PC-3 (cell line): ENCODE measurements at regions not wholly inside any gene's neighbourhood (a gene's known extent, or its start where the extent isn't known, plus 50 kb on each side); places are given as distances from the start of the nearest gene placed in this dataset.

Experiments
- ATAC-seq: fragments of 200-7000 bp; cut with Tn5 transposase; 2 replicates; pipeline ENCODE4 v1.9.1; 2020; ENCODE audit warnings: mild to moderate bottlenecking, moderate library complexity
- BruUV-seq: library from RNA; stranded (reverse); fragments of 400-500 nt; replicated peaks from 2 replicates; lab custom pipeline; 2021; lab: Mats Ljungman, UMichigan
- CTCF ChIA-PET: fragments of 300-600 bp; sonication (Branson Sonifier 250); formaldehyde crosslinking; loops from one replicate; lab custom pipeline; 2022; ENCODE audit warnings: antibody characterized with exemption; lab: Charles Lee
- POLR2A ChIA-PET: fragments of 300-600 bp; sonication (Branson Sonifier 250); formaldehyde crosslinking; loops from one replicate; lab custom pipeline; 2022; ENCODE audit warnings: antibody characterized with exemption; ENCODE audit not compliant: unreplicated experiment; lab: Charles Lee
- DNase-seq: peaks from one replicate; pipeline ENCODE4 v3.0.0-alpha.2; 2015
- H2AFZ ChIP-seq: fragments of 300-600 bp; sonication (generic); 2 replicates; pipeline ENCODE4 v1.6.0; 2016; ENCODE audit warnings: antibody characterized with exemption, low read length
- H3F3A ChIP-seq: fragments of 300-600 bp; sonication (generic); one replicate; pipeline ENCODE4 v1.6.0; 2017; ENCODE audit warnings: antibody characterized with exemption, low read length, control low read depth, mild to moderate bottlenecking; ENCODE audit not compliant: unreplicated experiment
- H3K27ac ChIP-seq: fragments of 300-600 bp; sonication (generic); 2 replicates; pipeline ENCODE4 v1.5.1; 2016; ENCODE audit warnings: mild to moderate bottlenecking, low read length
- H3K27me3 ChIP-seq: fragments of 300-600 bp; sonication (generic); 2 replicates; pipeline ENCODE4 v1.6.1; 2016; ENCODE audit warnings: low read length, mixed read lengths
- H3K36me3 ChIP-seq: fragments of 300-600 bp; sonication (generic); 2 replicates; pipeline ENCODE4 v1.6.1; 2016; ENCODE audit warnings: low read depth, mixed run types, low read length, mixed read lengths
- H3K4me1 ChIP-seq: fragments of 300-600 bp; sonication (generic); 2 replicates; pipeline ENCODE4 v1.5.1; 2016; ENCODE audit warnings: low read length; ENCODE audit not compliant: insufficient read depth
- H3K4me2 ChIP-seq: fragments of 300-600 bp; sonication (generic); 2 replicates; pipeline ENCODE4 v1.6.0; 2016; ENCODE audit warnings: low read length
- H3K4me3 ChIP-seq: fragments of 300-600 bp; sonication (generic); 2 replicates; pipeline ENCODE4 v1.5.1; 2016; ENCODE audit warnings: mild to moderate bottlenecking, low read length, mixed read lengths
- H3K79me2 ChIP-seq: fragments of 300-600 bp; sonication (generic); 2 replicates; pipeline ENCODE4 v1.6.1; 2017; ENCODE audit warnings: low read length, mixed read lengths
- H3K9ac ChIP-seq: fragments of 300-600 bp; sonication (generic); 2 replicates; pipeline ENCODE4 v1.6.0; 2016; ENCODE audit warnings: mild to moderate bottlenecking, low read length
- H3K9me2 ChIP-seq: fragments of 300-600 bp; sonication (generic); replicated peaks from 2 replicates; pipeline ENCODE4 v1.6.1; 2016; ENCODE audit warnings: mixed run types, low read length, mixed read lengths
- H3K9me3 ChIP-seq: fragments of 300-600 bp; sonication (generic); 2 replicates; pipeline ENCODE4 v1.6.1; 2016; ENCODE audit warnings: low read length, mixed read lengths
- H4K20me1 ChIP-seq: fragments of 300-600 bp; sonication (generic); 2 replicates; pipeline ENCODE4 v1.6.1; 2016; ENCODE audit warnings: low read length, mixed read lengths
- EZH2 ChIP-seq: fragments of 300-600 bp; sonication (generic); IDR thresholded peaks from one replicate; pipeline ENCODE4 v1.6.1; 2017; ENCODE audit warnings: antibody characterized with exemption, mild to moderate bottlenecking, low read length; ENCODE audit not compliant: unreplicated experiment
- EZH2phosphoT487 ChIP-seq: fragments of 300-600 bp; sonication (generic); IDR thresholded peaks from 2 replicates; pipeline ENCODE4 v1.6.1; 2018; ENCODE audit warnings: mild to moderate bottlenecking, antibody characterized with exemption, low read length, borderline replicate concordance
- intact Hi-C: fragments of 100-400 bp; cut with micrococcal nuclease; formaldehyde crosslinking; loops from 2 replicates; pipeline ENCODE4 v1.9.0; 2023
- TF ChIP-seq, protein P1 (sequence below): fragments of 300-600 bp; sonication (generic); conservative IDR thresholded peaks from 2 replicates; pipeline ENCODE4 v1.5.1; 2017; ENCODE audit warnings: antibody characterized with exemption, low read depth, mild to moderate bottlenecking, low read length

DNA sequence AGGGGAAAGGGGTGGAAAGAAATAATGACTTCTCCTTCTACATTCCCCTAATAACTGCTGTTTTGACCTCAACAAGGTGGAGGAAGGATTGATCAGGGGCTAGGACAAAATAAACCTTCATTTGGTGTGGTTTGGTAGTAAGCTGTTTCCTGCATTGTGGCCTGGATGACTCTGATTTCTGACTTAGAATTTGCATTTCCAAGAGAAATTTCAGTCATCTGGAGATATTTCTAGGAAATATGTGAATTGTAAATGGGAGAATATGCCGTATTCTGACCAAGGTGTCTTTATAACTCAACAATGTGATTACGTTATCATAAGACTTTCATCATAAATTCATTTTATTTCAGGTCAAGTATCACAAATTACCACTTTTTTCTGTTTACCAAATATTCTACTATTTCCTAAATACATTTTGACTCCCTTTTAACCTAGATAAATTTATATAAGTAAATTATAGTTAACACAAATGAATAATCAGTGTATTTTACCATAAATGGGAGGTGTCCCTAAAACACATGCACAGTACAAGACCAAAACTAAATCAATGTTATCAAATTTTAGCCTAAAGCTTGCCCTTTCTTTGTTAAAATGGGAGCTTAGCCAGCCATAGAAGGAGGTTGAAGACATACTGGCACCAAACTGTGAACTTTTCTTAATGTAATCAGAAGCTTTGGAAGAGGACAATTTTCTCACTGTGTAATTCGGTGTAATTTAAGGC is 828.8 kb downstream of the TMTC2 start:
- H3K9me3 ChIP-seq: no peaks in the 10 kb centered on the region
- intact Hi-C loops: no loop called here
- H3K27me3 ChIP-seq: no peaks in the 10 kb centered on the region
- ChIA-PET POLR2A (no interaction called here), CTCF (no interaction called here)
- ATAC-seq (no peak), DNase-seq (no peak)
- H3K79me2 ChIP-seq: no peaks in the 10 kb centered on the region
- BruUV-seq: no TSS peak
- TF ChIP-seq EZH2: no peak
- TF ChIP-seq, protein P1, sequence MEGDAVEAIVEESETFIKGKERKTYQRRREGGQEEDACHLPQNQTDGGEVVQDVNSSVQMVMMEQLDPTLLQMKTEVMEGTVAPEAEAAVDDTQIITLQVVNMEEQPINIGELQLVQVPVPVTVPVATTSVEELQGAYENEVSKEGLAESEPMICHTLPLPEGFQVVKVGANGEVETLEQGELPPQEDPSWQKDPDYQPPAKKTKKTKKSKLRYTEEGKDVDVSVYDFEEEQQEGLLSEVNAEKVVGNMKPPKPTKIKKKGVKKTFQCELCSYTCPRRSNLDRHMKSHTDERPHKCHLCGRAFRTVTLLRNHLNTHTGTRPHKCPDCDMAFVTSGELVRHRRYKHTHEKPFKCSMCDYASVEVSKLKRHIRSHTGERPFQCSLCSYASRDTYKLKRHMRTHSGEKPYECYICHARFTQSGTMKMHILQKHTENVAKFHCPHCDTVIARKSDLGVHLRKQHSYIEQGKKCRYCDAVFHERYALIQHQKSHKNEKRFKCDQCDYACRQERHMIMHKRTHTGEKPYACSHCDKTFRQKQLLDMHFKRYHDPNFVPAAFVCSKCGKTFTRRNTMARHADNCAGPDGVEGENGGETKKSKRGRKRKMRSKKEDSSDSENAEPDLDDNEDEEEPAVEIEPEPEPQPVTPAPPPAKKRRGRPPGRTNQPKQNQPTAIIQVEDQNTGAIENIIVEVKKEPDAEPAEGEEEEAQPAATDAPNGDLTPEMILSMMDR: no peak
- no peak for TF ChIP-seq EZH2phosphoT487
- no peaks in the 10 kb centered on the region for H4K20me1 ChIP-seq
- no peaks in the 10 kb centered on the region for H3K36me3 ChIP-seq
- H3K9me2 ChIP-seq: no peaks in the 10 kb centered on the region
- H3K4me1 ChIP-seq: peaks cover 23% of the 10 kb centered on the region
- no peak overlapping the region for H3K4me3 ChIP-seq
- no peak overlapping the region for H3K9ac ChIP-seq
- no peak overlapping the region for H2AFZ ChIP-seq
- peak overlapping the region; percentile 27 for H3K4me2 ChIP-seq
- H3K27ac ChIP-seq: no peak overlapping the region
- H3F3A ChIP-seq: no peaks in the 10 kb centered on the region

DNA sequence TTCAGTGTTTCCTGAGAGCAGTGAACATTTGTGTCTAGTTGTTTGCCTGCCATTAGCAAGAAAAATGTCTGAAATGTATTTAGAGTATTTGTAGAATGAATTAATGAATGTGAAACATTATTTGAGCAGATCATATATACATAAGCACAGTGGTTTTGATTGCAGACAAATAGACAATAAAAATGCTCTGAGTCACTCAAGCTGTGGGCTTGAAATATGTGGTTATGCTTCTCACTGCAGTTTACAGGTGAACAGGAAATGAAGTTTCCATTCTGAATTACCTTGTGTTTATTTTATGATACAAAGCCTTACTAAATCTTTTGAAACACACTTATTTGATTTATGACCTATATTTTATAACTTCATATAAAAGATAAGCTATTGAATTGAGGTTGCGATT is 827.7 kb downstream of the TMTC2 start:
- Histone ChIP-seq H3K79me2 (no peaks in the 10 kb centered on the region), H3K36me3 (no peaks in the 10 kb centered on the region), H3K4me1 (peaks cover 23% of the 10 kb centered on the region), H3F3A (no peaks in the 10 kb centered on the region), H3K27me3 (no peaks in the 10 kb centered on the region), H3K4me3 (no peak overlapping the region), H3K9me3 (no peaks in the 10 kb centered on the region), H4K20me1 (no peaks in the 10 kb centered on the region), H3K9ac (no peak overlapping the region), H3K9me2 (no peaks in the 10 kb centered on the region), H3K4me2 (peak overlapping the region; percentile 42), H2AFZ (no peak overlapping the region), H3K27ac (no peak overlapping the region)
- DNase-seq: peak; percentile 93
- no peak for TF ChIP-seq EZH2
- TF ChIP-seq, protein P1: no peak
- intact Hi-C loops: loop anchor here (1.0 to 5.0 kb wide), 4 partner anchors 45 to 829 kb away; no protein-coding TSS in a partner anchor
- peak; percentile 97 for ATAC-seq
- ChIA-PET CTCF (no interaction called here), POLR2A (interaction anchor here (0.6 kb wide), 1 partner anchor 8 kb away, joined by 3 read pairs; no protein-coding TSS in a partner anchor)
- BruUV-seq: no TSS peak

DNA sequence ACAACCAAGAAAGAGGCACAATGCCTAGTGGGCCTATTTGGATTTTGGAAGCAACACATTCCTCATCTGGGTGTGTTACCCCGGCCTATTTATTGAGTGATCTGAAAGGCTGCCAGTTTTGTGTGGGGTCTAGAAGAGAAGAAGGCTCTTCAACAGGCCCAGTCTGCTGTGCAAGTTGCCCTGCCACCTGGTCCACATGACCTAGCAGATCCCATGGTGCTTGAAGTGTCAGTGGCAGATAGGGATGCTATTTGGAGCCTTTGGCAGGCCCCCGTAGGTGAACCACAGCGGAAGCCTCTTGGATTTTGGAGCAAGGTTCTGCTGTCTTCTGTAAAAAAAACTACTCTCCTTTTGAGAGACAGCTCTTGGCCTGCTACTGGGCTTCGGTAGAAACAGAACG is 820.1 kb downstream of the TMTC2 start:
- Histone ChIP-seq H3K4me1 (peaks cover 7% of the 10 kb centered on the region; the same call in 1 of the 2 replicates), H3K27me3 (no peaks in the 10 kb centered on the region), H3K9ac (no peak overlapping the region), H3K27ac (no peak overlapping the region), H3K36me3 (no peaks in the 10 kb centered on the region), H3K4me2 (no peak overlapping the region), H3K9me2 (no peaks in the 10 kb centered on the region), H3K79me2 (no peaks in the 10 kb centered on the region), H3F3A (no peaks in the 10 kb centered on the region), H4K20me1 (no peaks in the 10 kb centered on the region), H3K9me3 (no peaks in the 10 kb centered on the region), H2AFZ (no peak overlapping the region), H3K4me3 (no peak overlapping the region)
- intact Hi-C loops: no loop called here
- BruUV-seq: no TSS peak
- ChIA-PET CTCF (no interaction called here), POLR2A (no interaction called here)
- DNase-seq: no peak
- no peak for ATAC-seq
- TF ChIP-seq EZH2phosphoT487 (no peak), EZH2 (no peak)
- TF ChIP-seq, protein P1: no peak
